ENCODE measurements at regions not wholly inside any gene's neighbourhood (a gene's known extent, or its start where the extent isn't known, plus 50 kb on each side); places are given as distances from the start of the nearest gene placed in this dataset.

DNA sequence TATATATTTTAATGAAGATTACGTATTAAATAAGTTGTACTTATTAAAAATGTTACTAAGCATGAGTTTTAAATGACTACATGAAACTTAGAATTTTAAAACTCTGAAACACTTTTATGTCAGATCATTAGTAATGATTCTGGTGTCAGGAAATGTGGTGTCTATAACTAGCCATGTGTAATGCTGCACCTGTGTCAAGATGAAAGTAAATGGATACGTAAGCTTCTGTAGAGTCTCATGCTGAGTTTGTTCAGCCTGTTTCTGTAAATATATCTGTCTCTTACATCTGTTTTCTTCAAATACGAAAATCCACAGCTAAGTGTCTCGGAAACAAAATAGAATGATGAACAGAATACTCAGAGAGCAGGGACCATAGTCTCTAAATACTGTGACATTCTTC, 278.0 kb upstream of the SMC2 start:
- in situ Hi-C loops (cut with MboI; ENCODE audit: low sequenced_read_pairs in 4 of 4) = no loop called here
- H3K9me3 ChIP-seq = no peaks in the 10 kb centered on the region
- no peak for TF ChIP-seq CTCF (IDR thresholded peaks at IDR 0.05 in 4 of 5, conservative IDR thresholded peaks at IDR 0.05 in 1 of 5)
- TF ChIP-seq POLR2A (IDR thresholded peaks at IDR 0.05) = no peak
- intact Hi-C loops (cut with DNase I; ENCODE audit: low total_unique reads) = no loop called here
- no peak overlapping the region for H3K27ac ChIP-seq
- DNase-seq (no peak), ATAC-seq (no peak)
- H3K4me1 ChIP-seq = no peaks in the 10 kb centered on the region
- no peaks in the 10 kb centered on the region for H3K27me3 ChIP-seq
- H3K36me3 ChIP-seq = no peaks in the 10 kb centered on the region
- no peak overlapping the region for H3K4me3 ChIP-seq

- Histone ChIP-seq H3K36me3 (no peaks in the 10 kb centered on the region), H3K9me3 (no peaks in the 10 kb centered on the region), H3K4me1 (no peaks in the 10 kb centered on the region), H3K27ac (no peak overlapping the region), H3K27me3 (no peaks in the 10 kb centered on the region), H3K4me3 (no peak overlapping the region)
- in situ Hi-C loops (cut with MboI; ENCODE audit: low sequenced_read_pairs in 4 of 4) (no loop called here), intact Hi-C loops (cut with DNase I; ENCODE audit: low total_unique reads) (no loop called here)
- DNase-seq = no peak
- no peak for TF ChIP-seq CTCF (IDR thresholded peaks at IDR 0.05 in 4 of 5, conservative IDR thresholded peaks at IDR 0.05 in 1 of 5)
- no peak for TF ChIP-seq POLR2A (IDR thresholded peaks at IDR 0.05)
- ATAC-seq = no peak
Observed at GRCh38 chr9:103819936-103820335, 274.2 kb upstream of the SMC2 start.

DNA sequence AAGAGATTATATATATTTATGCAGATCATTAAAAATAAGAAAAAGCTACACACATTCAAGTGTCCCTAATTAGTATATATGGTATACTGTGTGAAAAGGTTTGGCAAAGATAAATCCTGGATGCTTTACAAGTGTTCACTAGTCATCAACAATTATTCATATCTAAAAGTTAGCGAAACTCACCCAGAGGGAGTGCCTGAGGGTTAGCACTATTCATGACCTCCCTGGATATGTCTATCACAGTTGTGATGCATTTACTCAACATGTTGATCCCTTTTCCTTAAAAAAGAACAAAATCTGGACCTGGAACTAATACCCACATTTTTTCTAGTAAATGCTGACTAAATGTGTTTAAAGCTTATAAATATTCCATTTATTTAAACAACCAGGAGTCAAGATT, 273.0 kb upstream of the SMC2 start:
- in situ Hi-C loops (cut with MboI; ENCODE audit: low sequenced_read_pairs in 4 of 4) = no loop called here
- no peak for ATAC-seq

GRCh38 chr9:103837940-103838339, 256.2 kb upstream of the SMC2 start:
- no peak for ATAC-seq
- Histone ChIP-seq H3K27ac (no peak overlapping the region), H3K27me3 (no peaks in the 10 kb centered on the region), H3K9me3 (no peaks in the 10 kb centered on the region), H3K4me1 (no peaks in the 10 kb centered on the region), H3K4me3 (no peak overlapping the region), H3K36me3 (no peaks in the 10 kb centered on the region)
- TF ChIP-seq POLR2A (IDR thresholded peaks at IDR 0.05) (no peak), CTCF (IDR thresholded peaks at IDR 0.05 in 4 of 5, conservative IDR thresholded peaks at IDR 0.05 in 1 of 5) (no peak)
- intact Hi-C loops (cut with DNase I; ENCODE audit: low total_unique reads) = no loop called here
- DNase-seq = no peak
- in situ Hi-C loops (cut with MboI; ENCODE audit: low sequenced_read_pairs in 4 of 4) = no loop called here

More for the DNA sequence above, 273.0 kb upstream of the SMC2 start:
- H3K27ac ChIP-seq = no peak overlapping the region
- H3K4me1 ChIP-seq = no peaks in the 10 kb centered on the region
- DNase-seq = no peak
- no peaks in the 10 kb centered on the region for H3K9me3 ChIP-seq
- TF ChIP-seq POLR2A (IDR thresholded peaks at IDR 0.05) (no peak), CTCF (IDR thresholded peaks at IDR 0.05 in 4 of 5, conservative IDR thresholded peaks at IDR 0.05 in 1 of 5) (no peak)
- H3K36me3 ChIP-seq = no peaks in the 10 kb centered on the region
- H3K27me3 ChIP-seq = no peaks in the 10 kb centered on the region
- intact Hi-C loops (cut with DNase I; ENCODE audit: low total_unique reads) = no loop called here
- H3K4me3 ChIP-seq = no peak overlapping the region

DNA sequence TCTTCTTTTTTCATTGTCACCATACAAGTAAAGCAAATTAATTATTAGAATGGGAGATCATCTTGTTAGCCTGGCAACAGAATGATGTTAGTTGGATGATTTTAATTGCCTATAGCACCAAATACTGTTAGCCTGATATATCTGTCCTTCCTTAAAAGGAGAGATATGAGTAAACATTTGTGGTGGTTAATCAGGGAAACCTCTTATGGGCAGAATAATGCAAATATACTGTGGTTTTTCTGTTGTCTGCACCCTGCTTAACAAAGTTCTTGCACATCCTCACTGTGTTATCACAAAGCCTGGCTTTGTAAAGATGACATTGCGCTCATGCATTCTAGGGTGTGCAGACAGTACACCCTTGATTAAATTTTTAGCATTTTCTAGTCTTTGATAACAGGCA, 254.9 kb upstream of the SMC2 start:
- TF ChIP-seq CTCF (IDR thresholded peaks at IDR 0.05 in 4 of 5, conservative IDR thresholded peaks at IDR 0.05 in 1 of 5) (no peak), POLR2A (IDR thresholded peaks at IDR 0.05) (no peak)
- H3K36me3 ChIP-seq = no peaks in the 10 kb centered on the region
- DNase-seq (no peak), ATAC-seq (no peak)
- in situ Hi-C loops (cut with MboI; ENCODE audit: low sequenced_read_pairs in 4 of 4) (no loop called here), intact Hi-C loops (cut with DNase I; ENCODE audit: low total_unique reads) (no loop called here)
- H3K4me1 ChIP-seq = no peaks in the 10 kb centered on the region
- H3K4me3 ChIP-seq = no peak overlapping the region
- no peaks in the 10 kb centered on the region for H3K27me3 ChIP-seq
- no peaks in the 10 kb centered on the region for H3K9me3 ChIP-seq
- no peak overlapping the region for H3K27ac ChIP-seq
